GM21515 (cell line): ENCODE measurements at regions not wholly inside any gene's neighbourhood (a gene's known extent, or its start where the extent isn't known, plus 50 kb on each side); places are given as distances from the start of the nearest gene placed in this dataset.
"Not testable (repeated sequence)": the region's sequence is repeated elsewhere in the genome, so short reads cannot be mapped to it uniquely, and the experiment has no call there.

Experiments
- ATAC-seq: cut with Tn5 transposase; IDR thresholded peaks from one replicate; pipeline ENCODE4 v1.9.1; 2021; ENCODE audit not compliant: unreplicated experiment

- no peak for ATAC-seq
Measured at GRCh38 chr1:177648138-177648537, 321.7 kb downstream of the SEC16B start.

GRCh38 chr1:177646757-177647730 lies 322.8 kb downstream of the SEC16B start:
- no peak for ATAC-seq

GRCh38 chr1:177645491-177646190 lies 324.2 kb downstream of the SEC16B start:
- no peak for ATAC-seq

GRCh38 chr1:177640687-177641086 lies 329.2 kb downstream of the SEC16B start:
- no peak for ATAC-seq

GRCh38 chr1:177634151-177634550 lies 335.7 kb downstream of the SEC16B start:
- ATAC-seq, result not testable (repeated sequence)

GRCh38 chr1:177632923-177633615 lies 336.8 kb downstream of the SEC16B start:
- no peak for ATAC-seq

GRCh38 chr1:177631770-177632169 lies 338.1 kb downstream of the SEC16B start:
- ATAC-seq, result no peak

- no peak for ATAC-seq
Measured at GRCh38 chr1:177629526-177629925, 340.3 kb downstream of the SEC16B start.

- ATAC-seq, result no peak
Measured at GRCh38 chr1:177627148-177627910, 342.5 kb downstream of the SEC16B start.

- no peak for ATAC-seq
Measured at GRCh38 chr1:177620636-177621190, 349.1 kb downstream of the SEC16B start.

- ATAC-seq, result no peak
Measured at GRCh38 chr1:177615251-177615650, 354.6 kb downstream of the SEC16B start.

- no peak for ATAC-seq
Measured at GRCh38 chr1:177611402-177611801, 358.5 kb downstream of the SEC16B start.

- no peak for ATAC-seq
Measured at GRCh38 chr1:177609953-177610352, 359.9 kb downstream of the SEC16B start.

GRCh38 chr1:177600936-177601335 lies 368.9 kb downstream of the SEC16B start:
- ATAC-seq, result no peak

GRCh38 chr1:177600321-177600720 lies 369.5 kb downstream of the SEC16B start:
- no peak for ATAC-seq

- ATAC-seq, result no peak
Measured at GRCh38 chr1:177597393-177597792, 372.5 kb downstream of the SEC16B start.

GRCh38 chr1:177596485-177596884 lies 373.4 kb downstream of the SEC16B start:
- ATAC-seq, result no peak

- ATAC-seq, result no peak
Measured at GRCh38 chr1:177593105-177593504, 376.8 kb downstream of the SEC16B start.

- ATAC-seq, result no peak
Measured at GRCh38 chr1:177592624-177593023, 377.2 kb downstream of the SEC16B start.

GRCh38 chr1:177591155-177591554 lies 378.7 kb downstream of the SEC16B start:
- ATAC-seq, result no peak
